ENCODE measurements at regions not wholly inside any gene's neighbourhood (a gene's known extent, or its start where the extent isn't known, plus 50 kb on each side); places are given as distances from the start of the nearest gene placed in this dataset.

DNA sequence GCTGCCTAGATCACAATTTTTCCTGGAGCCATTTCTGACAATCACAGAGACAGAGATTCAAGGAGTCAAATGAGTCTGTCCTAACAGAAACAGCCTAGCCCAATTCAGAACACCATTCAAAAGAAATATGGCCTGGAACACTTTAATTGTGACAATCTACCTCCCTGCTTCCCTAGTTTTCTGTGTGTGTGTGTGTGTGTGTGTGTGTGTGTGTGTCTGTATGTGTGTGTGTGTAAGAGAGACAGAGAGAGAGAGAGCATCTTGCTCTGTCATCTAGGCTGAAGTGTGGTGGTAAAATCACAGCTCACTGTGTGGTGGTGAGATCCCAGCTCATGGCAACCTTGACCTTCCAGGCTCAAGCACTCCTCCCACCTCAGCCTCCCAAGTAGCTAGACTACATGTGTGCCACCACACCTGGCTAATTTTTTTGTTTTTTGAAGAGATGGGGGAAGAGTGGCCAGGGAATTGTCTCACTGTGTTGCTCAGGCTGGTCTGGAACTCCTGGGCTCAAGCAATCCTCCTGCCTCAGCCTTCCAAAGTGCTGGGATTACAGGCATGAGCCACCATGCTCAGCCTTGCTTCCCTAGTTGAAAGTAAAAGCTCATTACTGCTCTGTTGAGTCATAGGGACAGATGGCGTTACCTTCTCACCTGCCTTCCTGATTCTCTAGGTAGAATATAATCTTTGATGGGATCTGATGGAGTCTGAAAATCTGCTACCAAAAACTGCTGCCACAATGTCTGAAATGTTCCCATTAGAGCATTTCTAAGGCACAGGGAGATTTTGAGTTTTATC, 89.6 kb upstream of the BEND6 start:
- Mint-ChIP-seq H3K9me3 (no peaks in the 10 kb centered on the region), H3K4me3 (no peak overlapping the region), H3K27me3 (ENCODE audit: insufficient read depth, low read depth, poor library complexity) (peaks cover 4% of the 10 kb centered on the region), H3K27ac (0 out of 2 replicates have a peak overlapping the region, but pooled peaks have one; percentile 24), H3K4me1 (peaks cover 48% of the 10 kb centered on the region), H3K36me3 (ENCODE audit: low read depth) (no peaks in the 10 kb centered on the region)
- Histone ChIP-seq H3K4me2 (no peak overlapping the region), H3K36me3 (ENCODE audit: insufficient read depth) (no peaks in the 10 kb centered on the region), H3K4me1 (ENCODE audit: insufficient read depth) (peaks cover 31% of the 10 kb centered on the region), H3K4me3 (no peak overlapping the region), H3K27me3 (ENCODE audit: insufficient read depth) (no peaks in the 10 kb centered on the region), H3K79me2 (replicated peaks; ENCODE audit: insufficient read depth) (no peaks in the 10 kb centered on the region), H4K20me1 (replicated peaks; ENCODE audit: insufficient read depth) (no peaks in the 10 kb centered on the region), H2AFZ (no peak overlapping the region; the same call in 1 of the 2 replicates), H3K27ac (ENCODE audit: low read depth) (0 out of 2 replicates have a peak overlapping the region, but pooled peaks have one; percentile 17), H3K9me2 (ENCODE audit: insufficient read depth) (no peaks in the 10 kb centered on the region), H3F3A (replicated peaks; ENCODE audit: low read depth) (no peaks in the 10 kb centered on the region)
- ATAC-seq (no peak), DNase-seq (ENCODE audit: low spot score) (no peak)
- TF ChIP-seq, protein P1, sequence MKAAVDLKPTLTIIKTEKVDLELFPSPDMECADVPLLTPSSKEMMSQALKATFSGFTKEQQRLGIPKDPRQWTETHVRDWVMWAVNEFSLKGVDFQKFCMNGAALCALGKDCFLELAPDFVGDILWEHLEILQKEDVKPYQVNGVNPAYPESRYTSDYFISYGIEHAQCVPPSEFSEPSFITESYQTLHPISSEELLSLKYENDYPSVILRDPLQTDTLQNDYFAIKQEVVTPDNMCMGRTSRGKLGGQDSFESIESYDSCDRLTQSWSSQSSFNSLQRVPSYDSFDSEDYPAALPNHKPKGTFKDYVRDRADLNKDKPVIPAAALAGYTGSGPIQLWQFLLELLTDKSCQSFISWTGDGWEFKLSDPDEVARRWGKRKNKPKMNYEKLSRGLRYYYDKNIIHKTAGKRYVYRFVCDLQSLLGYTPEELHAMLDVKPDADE (IDR thresholded peaks at IDR 0.05): no peak
- TF ChIP-seq POLR2AphosphoS5 (IDR thresholded peaks at IDR 0.05; ENCODE audit: low read depth) (no peak), EZH2phosphoT487 (IDR thresholded peaks at IDR 0.05; ENCODE audit: unreplicated experiment) (no peak), CREB1 (CRISPR knock-in tag; IDR thresholded peaks at IDR 0.05; ENCODE audit: low read depth) (no peak), EZH2 (IDR thresholded peaks at IDR 0.05; ENCODE audit: low read depth, unreplicated experiment) (no peak), NANOG (IDR thresholded peaks at IDR 0.05; ENCODE audit: borderline replicate concordance) (no peak), ZNF114 (CRISPR knock-in tag; IDR thresholded peaks at IDR 0.05) (no peak), JUNB (IDR thresholded peaks at IDR 0.05; ENCODE audit: unreplicated experiment) (no peak), STAT1 (IDR thresholded peaks at IDR 0.05; ENCODE audit: unreplicated experiment) (no peak), ZNF331 (CRISPR knock-in tag; IDR thresholded peaks at IDR 0.05; ENCODE audit: low read depth) (no peak)
- TF ChIP-seq, protein P2, sequence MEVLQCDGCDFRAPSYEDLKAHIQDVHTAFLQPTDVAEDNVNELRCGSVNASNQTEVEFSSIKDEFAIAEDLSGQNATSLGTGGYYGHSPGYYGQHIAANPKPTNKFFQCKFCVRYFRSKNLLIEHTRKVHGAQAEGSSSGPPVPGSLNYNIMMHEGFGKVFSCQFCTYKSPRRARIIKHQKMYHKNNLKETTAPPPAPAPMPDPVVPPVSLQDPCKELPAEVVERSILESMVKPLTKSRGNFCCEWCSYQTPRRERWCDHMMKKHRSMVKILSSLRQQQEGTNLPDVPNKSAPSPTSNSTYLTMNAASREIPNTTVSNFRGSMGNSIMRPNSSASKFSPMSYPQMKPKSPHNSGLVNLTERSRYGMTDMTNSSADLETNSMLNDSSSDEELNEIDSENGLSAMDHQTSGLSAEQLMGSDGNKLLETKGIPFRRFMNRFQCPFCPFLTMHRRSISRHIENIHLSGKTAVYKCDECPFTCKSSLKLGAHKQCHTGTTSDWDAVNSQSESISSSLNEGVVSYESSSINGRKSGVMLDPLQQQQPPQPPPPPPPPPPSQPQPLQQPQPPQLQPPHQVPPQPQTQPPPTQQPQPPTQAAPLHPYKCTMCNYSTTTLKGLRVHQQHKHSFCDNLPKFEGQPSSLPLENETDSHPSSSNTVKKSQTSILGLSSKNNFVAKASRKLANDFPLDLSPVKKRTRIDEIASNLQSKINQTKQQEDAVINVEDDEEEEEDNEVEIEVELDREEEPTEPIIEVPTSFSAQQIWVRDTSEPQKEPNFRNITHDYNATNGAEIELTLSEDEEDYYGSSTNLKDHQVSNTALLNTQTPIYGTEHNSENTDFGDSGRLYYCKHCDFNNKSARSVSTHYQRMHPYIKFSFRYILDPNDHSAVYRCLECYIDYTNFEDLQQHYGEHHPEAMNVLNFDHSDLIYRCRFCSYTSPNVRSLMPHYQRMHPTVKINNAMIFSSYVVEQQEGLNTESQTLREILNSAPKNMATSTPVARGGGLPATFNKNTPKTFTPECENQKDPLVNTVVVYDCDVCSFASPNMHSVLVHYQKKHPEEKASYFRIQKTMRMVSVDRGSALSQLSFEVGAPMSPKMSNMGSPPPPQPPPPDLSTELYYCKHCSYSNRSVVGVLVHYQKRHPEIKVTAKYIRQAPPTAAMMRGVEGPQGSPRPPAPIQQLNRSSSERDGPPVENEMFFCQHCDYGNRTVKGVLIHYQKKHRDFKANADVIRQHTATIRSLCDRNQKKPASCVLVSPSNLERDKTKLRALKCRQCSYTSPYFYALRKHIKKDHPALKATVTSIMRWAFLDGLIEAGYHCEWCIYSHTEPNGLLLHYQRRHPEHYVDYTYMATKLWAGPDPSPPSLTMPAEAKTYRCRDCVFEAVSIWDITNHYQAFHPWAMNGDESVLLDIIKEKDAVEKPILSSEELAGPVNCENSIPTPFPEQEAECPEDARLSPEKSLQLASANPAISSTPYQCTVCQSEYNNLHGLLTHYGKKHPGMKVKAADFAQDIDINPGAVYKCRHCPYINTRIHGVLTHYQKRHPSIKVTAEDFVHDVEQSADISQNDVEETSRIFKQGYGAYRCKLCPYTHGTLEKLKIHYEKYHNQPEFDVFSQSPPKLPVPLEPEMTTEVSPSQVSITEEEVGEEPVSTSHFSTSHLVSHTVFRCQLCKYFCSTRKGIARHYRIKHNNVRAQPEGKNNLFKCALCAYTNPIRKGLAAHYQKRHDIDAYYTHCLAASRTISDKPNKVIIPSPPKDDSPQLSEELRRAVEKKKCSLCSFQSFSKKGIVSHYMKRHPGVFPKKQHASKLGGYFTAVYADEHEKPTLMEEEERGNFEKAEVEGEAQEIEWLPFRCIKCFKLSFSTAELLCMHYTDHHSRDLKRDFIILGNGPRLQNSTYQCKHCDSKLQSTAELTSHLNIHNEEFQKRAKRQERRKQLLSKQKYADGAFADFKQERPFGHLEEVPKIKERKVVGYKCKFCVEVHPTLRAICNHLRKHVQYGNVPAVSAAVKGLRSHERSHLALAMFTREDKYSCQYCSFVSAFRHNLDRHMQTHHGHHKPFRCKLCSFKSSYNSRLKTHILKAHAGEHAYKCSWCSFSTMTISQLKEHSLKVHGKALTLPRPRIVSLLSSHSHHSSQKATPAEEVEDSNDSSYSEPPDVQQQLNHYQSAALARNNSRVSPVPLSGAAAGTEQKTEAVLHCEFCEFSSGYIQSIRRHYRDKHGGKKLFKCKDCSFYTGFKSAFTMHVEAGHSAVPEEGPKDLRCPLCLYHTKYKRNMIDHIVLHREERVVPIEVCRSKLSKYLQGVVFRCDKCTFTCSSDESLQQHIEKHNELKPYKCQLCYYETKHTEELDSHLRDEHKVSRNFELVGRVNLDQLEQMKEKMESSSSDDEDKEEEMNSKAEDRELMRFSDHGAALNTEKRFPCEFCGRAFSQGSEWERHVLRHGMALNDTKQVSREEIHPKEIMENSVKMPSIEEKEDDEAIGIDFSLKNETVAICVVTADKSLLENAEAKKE (CRISPR knock-in tag; IDR thresholded peaks at IDR 0.05): no peak
- TF ChIP-seq, protein P3, sequence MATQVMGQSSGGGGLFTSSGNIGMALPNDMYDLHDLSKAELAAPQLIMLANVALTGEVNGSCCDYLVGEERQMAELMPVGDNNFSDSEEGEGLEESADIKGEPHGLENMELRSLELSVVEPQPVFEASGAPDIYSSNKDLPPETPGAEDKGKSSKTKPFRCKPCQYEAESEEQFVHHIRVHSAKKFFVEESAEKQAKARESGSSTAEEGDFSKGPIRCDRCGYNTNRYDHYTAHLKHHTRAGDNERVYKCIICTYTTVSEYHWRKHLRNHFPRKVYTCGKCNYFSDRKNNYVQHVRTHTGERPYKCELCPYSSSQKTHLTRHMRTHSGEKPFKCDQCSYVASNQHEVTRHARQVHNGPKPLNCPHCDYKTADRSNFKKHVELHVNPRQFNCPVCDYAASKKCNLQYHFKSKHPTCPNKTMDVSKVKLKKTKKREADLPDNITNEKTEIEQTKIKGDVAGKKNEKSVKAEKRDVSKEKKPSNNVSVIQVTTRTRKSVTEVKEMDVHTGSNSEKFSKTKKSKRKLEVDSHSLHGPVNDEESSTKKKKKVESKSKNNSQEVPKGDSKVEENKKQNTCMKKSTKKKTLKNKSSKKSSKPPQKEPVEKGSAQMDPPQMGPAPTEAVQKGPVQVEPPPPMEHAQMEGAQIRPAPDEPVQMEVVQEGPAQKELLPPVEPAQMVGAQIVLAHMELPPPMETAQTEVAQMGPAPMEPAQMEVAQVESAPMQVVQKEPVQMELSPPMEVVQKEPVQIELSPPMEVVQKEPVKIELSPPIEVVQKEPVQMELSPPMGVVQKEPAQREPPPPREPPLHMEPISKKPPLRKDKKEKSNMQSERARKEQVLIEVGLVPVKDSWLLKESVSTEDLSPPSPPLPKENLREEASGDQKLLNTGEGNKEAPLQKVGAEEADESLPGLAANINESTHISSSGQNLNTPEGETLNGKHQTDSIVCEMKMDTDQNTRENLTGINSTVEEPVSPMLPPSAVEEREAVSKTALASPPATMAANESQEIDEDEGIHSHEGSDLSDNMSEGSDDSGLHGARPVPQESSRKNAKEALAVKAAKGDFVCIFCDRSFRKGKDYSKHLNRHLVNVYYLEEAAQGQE (IDR thresholded peaks at IDR 0.05; ENCODE audit: unreplicated experiment): no peak
- TF ChIP-seq, protein P4, sequence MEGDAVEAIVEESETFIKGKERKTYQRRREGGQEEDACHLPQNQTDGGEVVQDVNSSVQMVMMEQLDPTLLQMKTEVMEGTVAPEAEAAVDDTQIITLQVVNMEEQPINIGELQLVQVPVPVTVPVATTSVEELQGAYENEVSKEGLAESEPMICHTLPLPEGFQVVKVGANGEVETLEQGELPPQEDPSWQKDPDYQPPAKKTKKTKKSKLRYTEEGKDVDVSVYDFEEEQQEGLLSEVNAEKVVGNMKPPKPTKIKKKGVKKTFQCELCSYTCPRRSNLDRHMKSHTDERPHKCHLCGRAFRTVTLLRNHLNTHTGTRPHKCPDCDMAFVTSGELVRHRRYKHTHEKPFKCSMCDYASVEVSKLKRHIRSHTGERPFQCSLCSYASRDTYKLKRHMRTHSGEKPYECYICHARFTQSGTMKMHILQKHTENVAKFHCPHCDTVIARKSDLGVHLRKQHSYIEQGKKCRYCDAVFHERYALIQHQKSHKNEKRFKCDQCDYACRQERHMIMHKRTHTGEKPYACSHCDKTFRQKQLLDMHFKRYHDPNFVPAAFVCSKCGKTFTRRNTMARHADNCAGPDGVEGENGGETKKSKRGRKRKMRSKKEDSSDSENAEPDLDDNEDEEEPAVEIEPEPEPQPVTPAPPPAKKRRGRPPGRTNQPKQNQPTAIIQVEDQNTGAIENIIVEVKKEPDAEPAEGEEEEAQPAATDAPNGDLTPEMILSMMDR (conservative IDR thresholded peaks at IDR 0.05; ENCODE audit: low read depth in 2 of 2): no peak

Measured in GM23338 (cell line).